ENCODE measurements at regions not wholly inside any gene's neighbourhood (a gene's known extent, or its start where the extent isn't known, plus 50 kb on each side); places are given as distances from the start of the nearest gene placed in this dataset.
"Not testable (repeated sequence)": the region's sequence is repeated elsewhere in the genome, so short reads cannot be mapped to it uniquely, and the experiment has no call there.

GRCh38 chr16:75865736-75866135, 139.4 kb upstream of the CPHXL start:
- BruUV-seq (replicated peaks): no TSS peak

GRCh38 chr16:75868636-75869632, 142.6 kb upstream of the CPHXL start:
- Histone ChIP-seq H3K4me3 (ENCODE audit: low read depth, low read length, poor library complexity, severe bottlenecking) (no peak overlapping the region), H3K79me2 (ENCODE audit: insufficient read depth, low read depth, low read length) (no peaks in the 10 kb centered on the region), H3K4me1 (ENCODE audit: insufficient read depth, low read length, poor library complexity, severe bottlenecking) (no peaks in the 10 kb centered on the region), H3K9me3 (ENCODE audit: low read length) (no peaks in the 10 kb centered on the region), H4K20me1 (ENCODE audit: insufficient read depth, low read length) (no peaks in the 10 kb centered on the region), H3K27ac (ENCODE audit: low read depth, low read length, poor library complexity, severe bottlenecking) (no peak overlapping the region), H3K4me2 (ENCODE audit: low read length) (no peak overlapping the region), H3K9me2 (ENCODE audit: insufficient read depth, low read length) (no peaks in the 10 kb centered on the region), H3K36me3 (ENCODE audit: insufficient read depth, low read length) (no peaks in the 10 kb centered on the region), H2AFZ (ENCODE audit: low read length) (no peak overlapping the region)
- no TSS peak for BruUV-seq (replicated peaks)
- CTCF ChIA-PET (ENCODE audit: unreplicated experiment): no interaction called here
- DNase-seq (ENCODE audit: low spot score): no peak
- no peak for TF ChIP-seq EZH2phosphoT487 (IDR thresholded peaks at IDR 0.05; ENCODE audit: borderline replicate concordance, low read depth, low read length)
- POLR2A ChIA-PET: no interaction called here
- intact Hi-C loops (cut with micrococcal nuclease; ENCODE audit: unreplicated experiment): no loop called here

More at GRCh38 chr16:75865736-75866135, 139.4 kb upstream of the CPHXL start:
- Histone ChIP-seq H3K4me3 (ENCODE audit: low read depth, low read length, poor library complexity, severe bottlenecking) (no peak overlapping the region), H3K79me2 (ENCODE audit: insufficient read depth, low read depth, low read length) (no peaks in the 10 kb centered on the region), H3K27ac (ENCODE audit: low read depth, low read length, poor library complexity, severe bottlenecking) (no peak overlapping the region), H3K9me2 (ENCODE audit: insufficient read depth, low read length) (no peaks in the 10 kb centered on the region), H4K20me1 (ENCODE audit: insufficient read depth, low read length) (no peaks in the 10 kb centered on the region), H2AFZ (ENCODE audit: low read length) (no peak overlapping the region), H3K36me3 (ENCODE audit: insufficient read depth, low read length) (no peaks in the 10 kb centered on the region), H3K4me2 (ENCODE audit: low read length) (no peak overlapping the region), H3K4me1 (ENCODE audit: insufficient read depth, low read length, poor library complexity, severe bottlenecking) (no peaks in the 10 kb centered on the region), H3K9me3 (ENCODE audit: low read length) (no peaks in the 10 kb centered on the region)
- POLR2A ChIA-PET: no interaction called here
- intact Hi-C loops (cut with micrococcal nuclease; ENCODE audit: unreplicated experiment): no loop called here
- CTCF ChIA-PET (ENCODE audit: unreplicated experiment): no interaction called here
- TF ChIP-seq EZH2phosphoT487 (IDR thresholded peaks at IDR 0.05; ENCODE audit: borderline replicate concordance, low read depth, low read length): no peak
- no peak for DNase-seq (ENCODE audit: low spot score)

GRCh38 chr16:75881280-75881679, 155.0 kb upstream of the CPHXL start:
- intact Hi-C loops (cut with micrococcal nuclease; ENCODE audit: unreplicated experiment); H2AFZ ChIP-seq (ENCODE audit: low read length); CTCF ChIA-PET (ENCODE audit: unreplicated experiment); H3K79me2 ChIP-seq (ENCODE audit: insufficient read depth, low read depth, low read length); H3K4me1 ChIP-seq (ENCODE audit: insufficient read depth, low read length, poor library complexity, severe bottlenecking); H3K27ac ChIP-seq (ENCODE audit: low read depth, low read length, poor library complexity, severe bottlenecking); H4K20me1 ChIP-seq (ENCODE audit: insufficient read depth, low read length); BruUV-seq (replicated peaks); H3K36me3 ChIP-seq (ENCODE audit: insufficient read depth, low read length); H3K4me2 ChIP-seq (ENCODE audit: low read length); POLR2A ChIA-PET; H3K9me3 ChIP-seq (ENCODE audit: low read length); DNase-seq (ENCODE audit: low spot score); H3K4me3 ChIP-seq (ENCODE audit: low read depth, low read length, poor library complexity, severe bottlenecking); H3K9me2 ChIP-seq (ENCODE audit: insufficient read depth, low read length): not testable (repeated sequence)

- Histone ChIP-seq H3K4me3 (ENCODE audit: low read depth, low read length, poor library complexity, severe bottlenecking) (no peak overlapping the region), H4K20me1 (ENCODE audit: insufficient read depth, low read length) (no peaks in the 10 kb centered on the region), H3K9me2 (ENCODE audit: insufficient read depth, low read length) (no peaks in the 10 kb centered on the region), H3K9me3 (ENCODE audit: low read length) (no peaks in the 10 kb centered on the region), H3K4me2 (ENCODE audit: low read length) (no peak overlapping the region), H3K27ac (ENCODE audit: low read depth, low read length, poor library complexity, severe bottlenecking) (no peak overlapping the region), H3K79me2 (ENCODE audit: insufficient read depth, low read depth, low read length) (no peaks in the 10 kb centered on the region), H3K36me3 (ENCODE audit: insufficient read depth, low read length) (no peaks in the 10 kb centered on the region), H3K4me1 (ENCODE audit: insufficient read depth, low read length, poor library complexity, severe bottlenecking) (no peaks in the 10 kb centered on the region), H2AFZ (ENCODE audit: low read length) (no peak overlapping the region)
- no TSS peak for BruUV-seq (replicated peaks)
- ChIA-PET POLR2A (no interaction called here), CTCF (ENCODE audit: unreplicated experiment) (no interaction called here)
- no peak for TF ChIP-seq EZH2phosphoT487 (IDR thresholded peaks at IDR 0.05; ENCODE audit: borderline replicate concordance, low read depth, low read length)
- no peak for TF ChIP-seq CTCF (conservative IDR thresholded peaks at IDR 0.05; ENCODE audit: low read length)
- no peak for DNase-seq (ENCODE audit: low spot score)
- intact Hi-C loops (cut with micrococcal nuclease; ENCODE audit: unreplicated experiment): no loop called here
Observed at GRCh38 chr16:75899163-75899562, 172.9 kb upstream of the CPHXL start.
